IPS-18a (cell line): ENCODE measurements at regions not wholly inside any gene's neighbourhood (a gene's known extent, or its start where the extent isn't known, plus 50 kb on each side); places are given as distances from the start of the nearest gene placed in this dataset.
"Not testable (repeated sequence)": the region's sequence is repeated elsewhere in the genome, so short reads cannot be mapped to it uniquely, and the experiment has no call there.

Source experiments
- H3K27ac ChIP-seq: one replicate; pipeline ENCODE4 v1.5.1; 2013; ENCODE audit warnings: low read length
- H3K27me3 ChIP-seq: one replicate; pipeline ENCODE4 v1.6.1; 2013; ENCODE audit warnings: mild to moderate bottlenecking, low read length; ENCODE audit not compliant: control insufficient read depth, insufficient read depth
- H3K36me3 ChIP-seq: one replicate; pipeline ENCODE4 v1.6.1; 2013; ENCODE audit warnings: low read depth, low read length; ENCODE audit not compliant: control insufficient read depth
- H3K4me1 ChIP-seq: one replicate; pipeline ENCODE4 v1.6.1; 2013; ENCODE audit warnings: low read depth, low read length; ENCODE audit not compliant: control insufficient read depth
- H3K4me3 ChIP-seq: one replicate; pipeline ENCODE4 v1.5.1; 2013; ENCODE audit warnings: low read length
- H3K9ac ChIP-seq: one replicate; pipeline ENCODE4 v1.6.1; 2013; ENCODE audit warnings: mild to moderate bottlenecking, low read length, moderate library complexity
- H3K9me3 ChIP-seq: one replicate; pipeline ENCODE4 v1.6.1; 2013; ENCODE audit warnings: low read depth, low read length; ENCODE audit not compliant: control insufficient read depth

DNA sequence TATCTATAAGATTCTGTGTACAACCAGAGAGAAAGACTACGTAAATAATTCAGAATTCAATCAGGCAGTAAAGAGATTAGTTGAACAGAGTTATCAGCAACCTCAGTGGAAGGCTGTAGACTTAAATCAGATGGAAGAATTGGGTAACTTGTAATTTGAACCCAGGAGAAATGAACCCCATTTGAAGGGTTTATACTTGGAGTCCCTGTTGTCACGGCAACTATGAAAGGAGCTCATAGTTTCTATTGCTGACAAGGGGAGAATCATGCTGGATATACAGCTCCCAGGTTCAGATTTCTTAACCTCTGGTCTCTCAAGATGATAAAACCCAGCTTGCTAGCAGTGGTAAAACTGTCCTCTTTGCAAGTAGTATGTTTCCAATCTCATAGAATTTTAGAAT lies 54.4 kb upstream of the BMP4 start:
- H3K4me3 ChIP-seq, result no peak overlapping the region
- no peak overlapping the region for H3K27ac ChIP-seq
- H3K36me3 ChIP-seq, result no peaks in the 10 kb centered on the region
- no peaks in the 10 kb centered on the region for H3K9me3 ChIP-seq
- H3K9ac ChIP-seq, result no peak overlapping the region
- H3K27me3 ChIP-seq, result no peaks in the 10 kb centered on the region
- H3K4me1 ChIP-seq, result no peaks in the 10 kb centered on the region

DNA sequence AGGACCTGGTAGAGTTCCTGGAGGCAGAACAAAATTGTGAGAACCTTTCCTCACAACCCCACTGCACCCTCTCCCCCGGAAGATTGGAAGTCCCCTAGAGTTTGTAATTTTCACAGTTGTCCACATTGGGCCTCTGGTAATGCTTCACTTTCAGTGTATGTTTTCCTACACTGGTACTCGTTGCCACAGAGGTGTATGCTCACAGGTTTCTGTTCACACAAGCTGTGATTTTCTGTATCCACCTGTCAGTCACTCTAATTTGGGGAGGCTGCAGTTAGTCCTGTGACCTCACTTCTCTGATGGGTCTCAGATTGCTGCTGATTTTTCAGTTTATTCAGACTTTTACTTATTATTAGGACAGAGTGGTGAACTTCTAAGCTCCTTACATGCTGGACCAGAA lies 66.4 kb upstream of the BMP4 start:
- H3K9ac ChIP-seq, result no peak overlapping the region
- H3K27me3 ChIP-seq, result no peaks in the 10 kb centered on the region
- H3K9me3 ChIP-seq, result no peaks in the 10 kb centered on the region
- H3K36me3 ChIP-seq, result no peaks in the 10 kb centered on the region
- no peak overlapping the region for H3K27ac ChIP-seq
- H3K4me1 ChIP-seq, result no peaks in the 10 kb centered on the region
- H3K4me3 ChIP-seq, result no peak overlapping the region

DNA sequence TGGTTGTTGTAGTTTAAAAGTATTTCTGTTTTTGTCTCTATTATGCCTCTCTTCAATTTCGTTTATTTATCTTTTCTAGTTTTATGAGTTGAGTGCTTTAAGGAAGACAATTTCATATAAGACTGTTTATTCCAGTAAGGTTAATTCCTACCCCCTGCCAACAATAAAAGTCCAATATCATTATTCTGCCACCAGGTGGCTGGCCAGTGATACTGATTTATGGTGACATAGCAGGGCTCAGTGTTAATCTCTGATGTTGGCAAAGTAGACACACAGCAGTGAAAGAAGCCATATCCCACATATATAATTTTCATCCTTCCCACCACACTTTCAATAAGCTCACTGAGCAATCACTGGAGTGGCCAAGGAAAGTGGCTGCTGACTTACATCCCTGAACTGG lies 69.0 kb upstream of the BMP4 start:
- no peaks in the 10 kb centered on the region for H3K27me3 ChIP-seq
- H3K9me3 ChIP-seq, result no peaks in the 10 kb centered on the region
- no peak overlapping the region for H3K9ac ChIP-seq
- no peaks in the 10 kb centered on the region for H3K36me3 ChIP-seq
- H3K4me3 ChIP-seq, result no peak overlapping the region
- H3K27ac ChIP-seq, result no peak overlapping the region
- H3K4me1 ChIP-seq, result no peaks in the 10 kb centered on the region

DNA sequence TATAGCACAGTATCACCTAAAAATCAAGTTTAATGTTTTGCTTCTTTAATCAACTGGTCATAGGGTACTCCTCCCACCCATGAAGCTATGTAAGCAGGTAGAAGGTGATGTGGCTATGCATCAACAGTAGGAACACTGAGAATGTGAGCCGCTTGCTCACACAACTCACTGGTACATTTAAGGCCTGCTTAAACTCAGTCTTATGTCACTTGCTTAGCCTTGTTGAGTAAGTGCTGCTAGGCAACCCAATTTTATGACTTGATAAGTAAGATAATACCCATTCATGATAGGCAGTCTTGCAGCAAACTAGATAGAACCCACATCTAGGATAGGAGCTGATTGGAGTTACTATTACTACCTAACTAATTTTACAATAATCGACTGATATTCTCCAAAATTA lies 70.0 kb upstream of the BMP4 start:
- H3K27me3 ChIP-seq, result no peaks in the 10 kb centered on the region
- H3K9ac ChIP-seq, result no peak overlapping the region
- H3K4me1 ChIP-seq, result no peaks in the 10 kb centered on the region
- H3K27ac ChIP-seq, result no peak overlapping the region
- H3K9me3 ChIP-seq, result no peaks in the 10 kb centered on the region
- no peaks in the 10 kb centered on the region for H3K36me3 ChIP-seq
- H3K4me3 ChIP-seq, result no peak overlapping the region

DNA sequence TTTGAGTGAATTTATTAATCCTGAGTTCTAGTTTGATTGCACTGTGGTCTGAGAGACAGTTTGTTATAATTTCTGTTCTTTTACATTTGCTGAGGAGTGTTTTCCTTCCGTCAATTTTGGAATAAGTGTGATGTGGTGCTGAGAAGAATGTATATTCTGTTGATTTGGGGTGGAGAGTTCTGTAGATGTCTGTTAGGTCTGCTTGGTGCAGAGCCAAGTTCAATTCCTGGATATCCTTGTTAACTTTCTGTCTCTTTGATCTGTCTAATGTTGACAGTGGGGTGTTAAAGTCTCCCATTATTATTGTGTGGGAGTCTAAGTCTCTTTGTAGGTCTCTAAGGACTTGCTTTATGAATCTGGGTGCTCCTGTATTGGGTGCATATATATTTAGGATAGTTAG lies 74.4 kb upstream of the BMP4 start:
- not testable (repeated sequence) for H3K9me3 ChIP-seq, H3K36me3 ChIP-seq, H3K27me3 ChIP-seq, H3K9ac ChIP-seq, H3K4me1 ChIP-seq, H3K27ac ChIP-seq, H3K4me3 ChIP-seq

DNA sequence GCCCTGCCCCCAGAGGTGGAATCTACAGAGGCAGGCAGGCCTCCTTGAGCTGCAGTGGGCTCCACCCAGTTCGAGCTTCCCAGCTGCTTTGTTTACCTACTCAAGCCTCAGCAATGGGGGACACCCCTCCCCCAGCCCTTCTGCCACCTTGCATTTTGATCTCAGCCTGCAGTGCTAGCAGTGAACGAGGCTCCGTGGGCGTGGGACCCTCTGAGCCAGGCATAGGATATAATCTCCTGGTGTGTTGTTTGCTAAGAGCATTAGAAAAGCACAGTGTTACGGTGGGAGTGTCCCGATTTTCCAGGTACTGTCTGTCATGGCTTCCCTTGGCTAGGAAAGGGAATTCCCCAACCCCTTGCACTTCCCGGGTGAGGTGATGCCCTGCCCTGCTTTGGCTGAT lies 76.7 kb upstream of the BMP4 start:
- not testable (repeated sequence) for H3K36me3 ChIP-seq, H3K4me1 ChIP-seq, H3K9me3 ChIP-seq, H3K27me3 ChIP-seq, H3K4me3 ChIP-seq, H3K9ac ChIP-seq, H3K27ac ChIP-seq

DNA sequence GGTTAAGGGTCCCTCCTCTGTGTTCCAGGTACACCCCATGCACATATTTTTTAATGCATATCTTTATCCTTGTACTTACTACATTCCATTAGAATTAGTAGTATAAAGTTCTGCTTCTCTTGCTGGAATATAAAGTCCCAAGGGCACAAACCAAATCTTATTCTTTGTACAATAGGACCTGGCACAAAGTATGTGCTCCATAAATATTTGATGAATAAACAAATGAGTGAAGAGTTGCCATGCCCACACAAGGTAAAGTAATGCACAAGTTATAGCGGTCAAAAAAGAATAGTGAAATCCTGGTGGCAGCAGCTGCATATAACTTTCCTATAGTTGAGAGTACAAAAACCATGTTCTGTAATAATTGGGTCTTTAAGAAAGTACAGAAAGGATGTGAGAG lies 82.1 kb upstream of the BMP4 start:
- Histone ChIP-seq H3K27me3 (no peaks in the 10 kb centered on the region), H3K4me3 (no peak overlapping the region), H3K27ac (no peak overlapping the region), H3K4me1 (no peaks in the 10 kb centered on the region), H3K36me3 (no peaks in the 10 kb centered on the region), H3K9me3 (peaks cover 7% of the 10 kb centered on the region), H3K9ac (no peak overlapping the region)

DNA sequence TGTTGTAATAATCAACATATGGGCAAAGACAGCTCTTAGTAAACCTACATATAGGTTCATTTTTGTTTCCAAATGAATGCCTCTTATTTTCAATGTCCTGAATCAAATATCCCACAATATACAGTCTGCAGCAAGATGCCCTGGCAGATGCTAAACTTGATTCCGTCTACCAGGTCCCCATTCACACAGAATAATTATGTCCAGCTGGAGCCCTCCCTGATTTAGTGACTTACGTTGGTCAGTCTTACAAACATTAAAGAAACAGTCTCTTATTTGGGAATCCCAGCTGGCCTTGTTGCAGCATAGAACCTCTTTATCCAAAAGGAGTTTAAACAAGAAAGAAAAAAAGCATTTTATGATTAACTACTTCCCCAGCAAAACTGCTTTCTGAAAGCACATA lies 82.7 kb upstream of the BMP4 start:
- Histone ChIP-seq H3K4me3 (no peak overlapping the region), H3K27ac (no peak overlapping the region), H3K27me3 (no peaks in the 10 kb centered on the region), H3K4me1 (no peaks in the 10 kb centered on the region), H3K9ac (no peak overlapping the region), H3K9me3 (peaks cover 1% of the 10 kb centered on the region), H3K36me3 (no peaks in the 10 kb centered on the region)

DNA sequence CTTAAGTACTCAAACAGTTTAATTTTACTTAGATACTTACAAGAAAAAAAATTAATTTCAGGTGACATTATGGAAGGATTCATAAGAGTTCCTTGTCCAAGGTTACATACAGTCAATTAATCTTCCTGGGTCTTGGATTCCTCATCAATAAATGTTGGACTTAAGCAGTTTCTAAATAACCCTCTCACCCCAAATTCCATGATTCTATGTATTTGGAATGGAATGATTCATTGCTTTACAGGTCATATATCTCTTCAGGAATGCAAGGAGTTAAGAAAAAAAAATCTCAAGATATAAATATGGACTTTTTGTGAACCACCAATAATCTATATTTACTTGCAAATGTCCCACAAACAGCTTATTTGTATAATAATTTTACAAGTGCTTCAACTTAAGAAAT lies 84.2 kb upstream of the BMP4 start:
- Histone ChIP-seq H3K27me3 (no peaks in the 10 kb centered on the region), H3K36me3 (no peaks in the 10 kb centered on the region), H3K9ac (no peak overlapping the region), H3K9me3 (no peaks in the 10 kb centered on the region), H3K4me1 (no peaks in the 10 kb centered on the region), H3K4me3 (no peak overlapping the region), H3K27ac (no peak overlapping the region)

DNA sequence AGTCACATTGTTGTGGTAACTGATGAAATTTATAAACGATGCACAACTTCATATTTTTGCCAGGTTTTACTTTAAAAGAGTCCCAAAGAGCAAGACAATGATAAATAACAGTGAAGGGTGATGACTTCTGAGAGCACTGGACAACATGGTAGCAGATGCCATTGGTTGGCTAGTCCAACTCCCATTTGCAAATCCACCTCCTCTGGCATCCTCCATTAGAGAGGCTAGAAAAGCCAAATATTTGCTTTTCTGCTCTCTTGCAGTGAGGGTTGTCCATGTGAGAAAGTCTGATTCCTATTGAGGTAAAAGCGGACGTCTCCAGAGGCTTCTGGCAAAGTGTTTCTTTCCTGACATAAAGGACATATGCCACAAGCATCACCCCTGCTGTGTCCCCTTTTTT lies 89.6 kb upstream of the BMP4 start:
- H3K9me3 ChIP-seq, result no peaks in the 10 kb centered on the region

DNA sequence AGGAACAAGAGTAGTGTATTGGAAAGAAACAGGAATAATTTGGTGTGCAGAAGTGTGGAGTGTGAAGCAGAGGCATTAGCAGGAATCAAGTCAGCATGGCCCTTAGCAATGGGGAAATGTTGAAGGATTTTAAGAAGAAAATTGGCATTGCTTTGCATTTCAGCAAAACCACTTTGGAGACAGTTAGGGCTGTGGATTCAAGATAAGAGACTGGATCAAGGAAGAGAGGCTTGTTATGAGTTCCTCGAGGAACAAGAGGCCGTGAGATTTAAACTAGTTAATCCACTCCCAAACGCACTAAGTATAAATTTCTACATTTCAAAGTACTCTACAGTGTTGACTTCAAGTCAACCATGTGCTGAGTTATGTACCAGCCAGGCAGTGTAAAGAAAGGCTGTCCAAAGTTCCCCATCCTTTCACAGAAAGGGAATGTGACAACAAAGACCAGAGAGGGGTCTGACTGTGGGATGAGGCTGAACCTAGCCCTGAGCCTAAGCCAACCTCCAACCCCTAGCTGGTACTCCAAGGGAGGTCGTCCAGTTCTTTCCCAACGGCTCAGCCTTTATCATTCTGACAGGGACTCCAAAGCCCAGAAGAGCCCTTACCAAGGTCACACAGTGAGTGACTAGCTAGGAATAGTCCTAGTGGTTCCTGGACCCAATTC lies 91.2 kb upstream of the BMP4 start:
- H3K36me3 ChIP-seq, result no peaks in the 10 kb centered on the region
- H3K4me1 ChIP-seq, result no peaks in the 10 kb centered on the region
- H3K9ac ChIP-seq, result no peak overlapping the region
- no peaks in the 10 kb centered on the region for H3K9me3 ChIP-seq
- H3K27me3 ChIP-seq, result no peaks in the 10 kb centered on the region
- no peak overlapping the region for H3K4me3 ChIP-seq
- no peak overlapping the region for H3K27ac ChIP-seq

More for the DNA sequence above, 89.6 kb upstream of the BMP4 start:
- Histone ChIP-seq H3K4me1 (no peaks in the 10 kb centered on the region), H3K4me3 (no peak overlapping the region), H3K27me3 (no peaks in the 10 kb centered on the region), H3K36me3 (no peaks in the 10 kb centered on the region), H3K9ac (no peak overlapping the region), H3K27ac (no peak overlapping the region)

DNA sequence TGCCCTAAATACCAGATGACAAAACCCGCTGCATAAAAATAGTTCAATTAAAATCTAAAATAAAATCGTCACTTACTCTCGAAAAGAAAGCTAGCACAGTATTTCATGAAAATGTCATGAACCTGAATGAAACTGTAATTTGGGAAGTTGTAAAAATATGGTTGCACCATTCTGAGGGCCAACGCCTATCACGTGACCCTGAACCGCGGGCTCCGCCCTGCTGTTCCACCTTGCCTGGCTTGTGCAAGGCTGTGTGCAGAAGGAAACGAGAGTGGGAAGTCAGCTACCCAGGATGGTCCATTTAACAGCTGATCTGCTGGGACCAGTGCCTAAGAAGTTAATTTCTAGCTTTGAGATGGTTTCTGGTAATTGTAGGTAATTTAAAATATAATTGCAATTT lies 91.7 kb upstream of the BMP4 start:
- Histone ChIP-seq H3K9ac (no peak overlapping the region), H3K4me3 (no peak overlapping the region), H3K9me3 (no peaks in the 10 kb centered on the region), H3K36me3 (no peaks in the 10 kb centered on the region), H3K27ac (no peak overlapping the region), H3K4me1 (no peaks in the 10 kb centered on the region), H3K27me3 (no peaks in the 10 kb centered on the region)
